ENCODE measurements at regions not wholly inside any gene's neighbourhood (a gene's known extent, or its start where the extent isn't known, plus 50 kb on each side); places are given as distances from the start of the nearest gene placed in this dataset.

GRCh38 chr4:176425035-176425434, 105.3 kb downstream of the SPCS3 start:
- no peaks in the 10 kb centered on the region for H3K9me3 Mint-ChIP-seq (ENCODE audit: low read depth)
- H3K27ac Mint-ChIP-seq: no peak overlapping the region
- no peaks in the 10 kb centered on the region for H3K4me1 Mint-ChIP-seq
- ChIA-PET CTCF (no interaction called here), POLR2A (no interaction called here)
- H3K27me3 Mint-ChIP-seq: no peaks in the 10 kb centered on the region
- H3K4me3 Mint-ChIP-seq: no peak overlapping the region
- DNase-seq (no peak), ATAC-seq (no peak)
- intact Hi-C loops (cut with DNase I, micrococcal nuclease): no loop called here
- no peaks in the 10 kb centered on the region for H3K36me3 Mint-ChIP-seq (ENCODE audit: low read depth)

GRCh38 chr4:176432811-176433540, 113.2 kb downstream of the SPCS3 start:
- intact Hi-C loops (cut with DNase I, micrococcal nuclease): no loop called here
- Mint-ChIP-seq H3K9me3 (ENCODE audit: low read depth) (no peaks in the 10 kb centered on the region), H3K27me3 (no peaks in the 10 kb centered on the region), H3K36me3 (ENCODE audit: low read depth) (no peaks in the 10 kb centered on the region), H3K4me3 (no peak overlapping the region), H3K4me1 (peaks cover 6% of the 10 kb centered on the region), H3K27ac (no peak overlapping the region)
- DNase-seq: no peak
- no peak for ATAC-seq
- ChIA-PET CTCF (no interaction called here), POLR2A (no interaction called here)

- no peaks in the 10 kb centered on the region for H3K27me3 Mint-ChIP-seq
- no peak overlapping the region for H3K27ac Mint-ChIP-seq
- H3K9me3 Mint-ChIP-seq (ENCODE audit: low read depth): no peaks in the 10 kb centered on the region
- H3K4me3 Mint-ChIP-seq: no peak overlapping the region
- ATAC-seq (no peak), DNase-seq (no peak)
- peaks cover 6% of the 10 kb centered on the region for H3K4me1 Mint-ChIP-seq
- no peaks in the 10 kb centered on the region for H3K36me3 Mint-ChIP-seq (ENCODE audit: low read depth)
- CTCF ChIA-PET: no interaction called here
- POLR2A ChIA-PET: no interaction called here
- intact Hi-C loops (cut with DNase I, micrococcal nuclease): no loop called here
Observed at GRCh38 chr4:176433983-176434382, 114.2 kb downstream of the SPCS3 start.

GRCh38 chr4:176435901-176436292, 116.1 kb downstream of the SPCS3 start:
- Mint-ChIP-seq H3K27ac (no peak overlapping the region), H3K27me3 (no peaks in the 10 kb centered on the region), H3K36me3 (ENCODE audit: low read depth) (no peaks in the 10 kb centered on the region), H3K4me3 (no peak overlapping the region), H3K9me3 (ENCODE audit: low read depth) (no peaks in the 10 kb centered on the region), H3K4me1 (peaks cover 6% of the 10 kb centered on the region)
- intact Hi-C loops (cut with DNase I, micrococcal nuclease): no loop called here
- POLR2A ChIA-PET: no interaction called here
- DNase-seq (no peak), ATAC-seq (no peak)
- CTCF ChIA-PET: no interaction called here

GRCh38 chr4:176436293-176436973, 116.7 kb downstream of the SPCS3 start:
- H3K27ac Mint-ChIP-seq: no peak overlapping the region
- H3K36me3 Mint-ChIP-seq (ENCODE audit: low read depth): no peaks in the 10 kb centered on the region
- no peaks in the 10 kb centered on the region for H3K9me3 Mint-ChIP-seq (ENCODE audit: low read depth)
- DNase-seq (no peak), ATAC-seq (peak; percentile 26)
- no peaks in the 10 kb centered on the region for H3K27me3 Mint-ChIP-seq
- H3K4me3 Mint-ChIP-seq: no peak overlapping the region
- ChIA-PET CTCF (no interaction called here), POLR2A (no interaction called here)
- intact Hi-C loops (cut with DNase I, micrococcal nuclease): no loop called here
- H3K4me1 Mint-ChIP-seq: peaks cover 6% of the 10 kb centered on the region

- ChIA-PET CTCF (no interaction called here), POLR2A (no interaction called here)
- intact Hi-C loops (cut with DNase I, micrococcal nuclease): no loop called here
- no peak overlapping the region for H3K27ac Mint-ChIP-seq
- no peaks in the 10 kb centered on the region for H3K9me3 Mint-ChIP-seq (ENCODE audit: low read depth)
- H3K36me3 Mint-ChIP-seq (ENCODE audit: low read depth): no peaks in the 10 kb centered on the region
- DNase-seq: no peak
- ATAC-seq: no peak
- no peak overlapping the region for H3K4me3 Mint-ChIP-seq
- peaks cover 6% of the 10 kb centered on the region for H3K4me1 Mint-ChIP-seq
- no peaks in the 10 kb centered on the region for H3K27me3 Mint-ChIP-seq
Observed at GRCh38 chr4:176437756-176438155, 118.0 kb downstream of the SPCS3 start.

GRCh38 chr4:176438401-176438800, 118.6 kb downstream of the SPCS3 start:
- H3K27ac Mint-ChIP-seq: no peak overlapping the region
- no peak for ATAC-seq
- CTCF ChIA-PET: no interaction called here

GRCh38 chr4:176439611-176440010, 119.8 kb downstream of the SPCS3 start:
- intact Hi-C loops (cut with DNase I, micrococcal nuclease): no loop called here
- ChIA-PET CTCF (interaction anchor here (0.5 to 0.7 kb wide), 2 partner anchors 17 to 76 kb away, joined by 3 read pairs; no protein-coding TSS in a partner anchor), POLR2A (no interaction called here)
- peaks cover 6% of the 10 kb centered on the region for H3K4me1 Mint-ChIP-seq
- DNase-seq (no peak), ATAC-seq (no peak)
- no peaks in the 10 kb centered on the region for H3K27me3 Mint-ChIP-seq
- H3K36me3 Mint-ChIP-seq (ENCODE audit: low read depth): no peaks in the 10 kb centered on the region
- no peak overlapping the region for H3K27ac Mint-ChIP-seq
- H3K9me3 Mint-ChIP-seq (ENCODE audit: low read depth): no peaks in the 10 kb centered on the region
- no peak overlapping the region for H3K4me3 Mint-ChIP-seq

More at GRCh38 chr4:176438401-176438800, 118.6 kb downstream of the SPCS3 start:
- Mint-ChIP-seq H3K36me3 (ENCODE audit: low read depth) (no peaks in the 10 kb centered on the region), H3K27me3 (no peaks in the 10 kb centered on the region), H3K4me1 (peaks cover 6% of the 10 kb centered on the region), H3K4me3 (no peak overlapping the region), H3K9me3 (ENCODE audit: low read depth) (no peaks in the 10 kb centered on the region)
- intact Hi-C loops (cut with DNase I, micrococcal nuclease): no loop called here
- POLR2A ChIA-PET: no interaction called here
- no peak for DNase-seq

- intact Hi-C loops (cut with DNase I, micrococcal nuclease): no loop called here
- no peaks in the 10 kb centered on the region for H3K36me3 Mint-ChIP-seq (ENCODE audit: low read depth)
- no peak for DNase-seq
- ChIA-PET CTCF (no interaction called here), POLR2A (no interaction called here)
- ATAC-seq: no peak
- H3K9me3 Mint-ChIP-seq (ENCODE audit: low read depth): no peaks in the 10 kb centered on the region
- peaks cover 6% of the 10 kb centered on the region for H3K4me1 Mint-ChIP-seq
- H3K4me3 Mint-ChIP-seq: no peak overlapping the region
- no peak overlapping the region for H3K27ac Mint-ChIP-seq
- no peaks in the 10 kb centered on the region for H3K27me3 Mint-ChIP-seq
Observed at GRCh38 chr4:176440698-176441097, 120.9 kb downstream of the SPCS3 start.

- CTCF ChIA-PET: no interaction called here
- H3K36me3 Mint-ChIP-seq (ENCODE audit: low read depth): no peaks in the 10 kb centered on the region
- H3K4me3 Mint-ChIP-seq: no peak overlapping the region
- peaks cover 5% of the 10 kb centered on the region for H3K4me1 Mint-ChIP-seq
- ATAC-seq (no peak), DNase-seq (no peak)
- no peaks in the 10 kb centered on the region for H3K9me3 Mint-ChIP-seq (ENCODE audit: low read depth)
- intact Hi-C loops (cut with DNase I, micrococcal nuclease): no loop called here
- no peaks in the 10 kb centered on the region for H3K27me3 Mint-ChIP-seq
- POLR2A ChIA-PET: no interaction called here
- H3K27ac Mint-ChIP-seq: no peak overlapping the region
Observed at GRCh38 chr4:176441594-176441993, 121.8 kb downstream of the SPCS3 start.

- no peaks in the 10 kb centered on the region for H3K36me3 Mint-ChIP-seq (ENCODE audit: low read depth)
- no peak overlapping the region for H3K4me3 Mint-ChIP-seq
- DNase-seq: no peak
- ChIA-PET POLR2A (no interaction called here), CTCF (no interaction called here)
- H3K4me1 Mint-ChIP-seq: no peaks in the 10 kb centered on the region
- no peaks in the 10 kb centered on the region for H3K27me3 Mint-ChIP-seq
- intact Hi-C loops (cut with DNase I, micrococcal nuclease): no loop called here
- H3K27ac Mint-ChIP-seq: no peak overlapping the region
- no peak for ATAC-seq
- H3K9me3 Mint-ChIP-seq (ENCODE audit: low read depth): no peaks in the 10 kb centered on the region
Observed at GRCh38 chr4:176443117-176443516, 123.4 kb downstream of the SPCS3 start.

GRCh38 chr4:176443646-176444409, 124.1 kb downstream of the SPCS3 start:
- CTCF ChIA-PET: no interaction called here
- DNase-seq: no peak
- no peak for ATAC-seq
- POLR2A ChIA-PET: no interaction called here
- intact Hi-C loops (cut with DNase I, micrococcal nuclease): no loop called here
- Mint-ChIP-seq H3K4me3 (no peak overlapping the region), H3K9me3 (ENCODE audit: low read depth) (no peaks in the 10 kb centered on the region), H3K36me3 (ENCODE audit: low read depth) (no peaks in the 10 kb centered on the region), H3K27ac (no peak overlapping the region), H3K4me1 (no peaks in the 10 kb centered on the region), H3K27me3 (no peaks in the 10 kb centered on the region)

Data from activated CD4-positive, alpha-beta T cell treated with anti-CD3 and anti-CD28 coated beads for 36 hours (primary cell).